GM12874 (cell line): ENCODE measurements at regions not wholly inside any gene's neighbourhood (a gene's known extent, or its start where the extent isn't known, plus 50 kb on each side); places are given as distances from the start of the nearest gene placed in this dataset.

ENCODE experiments used
- TF ChIP-seq, protein P1 (sequence below): IDR thresholded peaks from 2 replicates; pipeline ENCODE4 v1.5.1; 2011; ENCODE audit warnings: low read depth, mild to moderate bottlenecking, control low read depth, low read length, moderate library complexity; ENCODE audit not compliant: insufficient read depth

DNA sequence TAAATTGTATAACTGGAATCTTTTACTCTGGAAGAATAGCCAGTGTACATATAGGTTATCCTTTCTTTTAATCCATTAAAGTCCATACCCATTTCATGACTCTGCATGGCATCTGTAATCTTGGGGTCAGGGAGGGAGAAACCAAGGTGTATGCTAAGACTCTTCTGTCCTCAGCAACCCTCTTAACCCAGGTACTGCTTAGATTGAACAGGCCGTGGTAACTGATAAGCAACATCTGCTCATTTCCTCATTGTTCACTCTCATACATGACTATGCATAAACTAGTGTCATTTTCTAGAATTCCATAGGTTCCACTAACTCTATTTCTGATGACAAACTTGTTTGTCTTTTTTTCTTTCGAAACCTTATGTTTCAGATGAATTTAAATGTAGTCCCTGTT, 69.3 kb upstream of the IFNE start:
- TF ChIP-seq, protein P1, sequence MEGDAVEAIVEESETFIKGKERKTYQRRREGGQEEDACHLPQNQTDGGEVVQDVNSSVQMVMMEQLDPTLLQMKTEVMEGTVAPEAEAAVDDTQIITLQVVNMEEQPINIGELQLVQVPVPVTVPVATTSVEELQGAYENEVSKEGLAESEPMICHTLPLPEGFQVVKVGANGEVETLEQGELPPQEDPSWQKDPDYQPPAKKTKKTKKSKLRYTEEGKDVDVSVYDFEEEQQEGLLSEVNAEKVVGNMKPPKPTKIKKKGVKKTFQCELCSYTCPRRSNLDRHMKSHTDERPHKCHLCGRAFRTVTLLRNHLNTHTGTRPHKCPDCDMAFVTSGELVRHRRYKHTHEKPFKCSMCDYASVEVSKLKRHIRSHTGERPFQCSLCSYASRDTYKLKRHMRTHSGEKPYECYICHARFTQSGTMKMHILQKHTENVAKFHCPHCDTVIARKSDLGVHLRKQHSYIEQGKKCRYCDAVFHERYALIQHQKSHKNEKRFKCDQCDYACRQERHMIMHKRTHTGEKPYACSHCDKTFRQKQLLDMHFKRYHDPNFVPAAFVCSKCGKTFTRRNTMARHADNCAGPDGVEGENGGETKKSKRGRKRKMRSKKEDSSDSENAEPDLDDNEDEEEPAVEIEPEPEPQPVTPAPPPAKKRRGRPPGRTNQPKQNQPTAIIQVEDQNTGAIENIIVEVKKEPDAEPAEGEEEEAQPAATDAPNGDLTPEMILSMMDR = no peak

DNA sequence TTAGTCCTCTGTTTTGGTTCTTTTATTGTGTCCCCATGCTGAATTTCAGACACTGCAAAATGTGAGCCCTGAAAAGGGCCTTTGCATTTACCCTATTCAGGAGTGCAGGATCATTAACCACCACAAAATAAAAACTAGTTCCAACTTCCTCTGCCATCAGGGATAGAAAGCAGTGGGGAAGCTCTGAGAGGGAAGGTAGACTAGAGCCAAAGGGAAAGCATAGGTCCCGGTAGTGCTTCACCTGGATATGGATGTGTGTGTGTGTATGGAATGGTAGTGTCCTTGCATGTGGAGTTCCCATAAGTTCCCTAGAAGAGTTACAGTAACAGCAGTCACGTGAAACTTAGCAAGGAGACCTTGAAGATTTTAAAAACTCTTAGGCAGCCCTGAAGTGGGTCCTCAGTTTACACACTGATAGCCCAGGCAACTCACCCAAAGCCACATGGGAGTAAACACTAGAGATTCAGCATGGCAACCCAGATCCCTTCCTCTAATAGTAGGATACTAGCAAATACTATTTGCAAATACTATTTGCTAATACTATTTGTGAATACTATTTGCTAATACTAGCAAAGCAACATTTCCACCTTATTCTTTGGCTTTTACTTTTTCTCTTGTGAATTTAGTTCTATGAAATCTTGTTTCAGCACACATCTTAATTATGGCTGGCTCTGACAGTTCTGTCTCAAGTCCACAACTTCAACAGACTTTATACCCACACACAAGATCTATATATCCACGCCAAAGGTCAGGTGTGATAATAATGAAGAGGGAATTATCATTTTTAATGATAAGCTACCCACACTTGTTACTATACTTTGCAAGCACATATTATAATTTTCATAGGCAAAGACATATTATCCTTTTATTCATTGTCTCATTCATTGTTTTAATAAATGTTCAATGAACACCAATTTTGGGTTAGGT, 70.4 kb upstream of the IFNE start:
- TF ChIP-seq, protein P1 = no peak

DNA sequence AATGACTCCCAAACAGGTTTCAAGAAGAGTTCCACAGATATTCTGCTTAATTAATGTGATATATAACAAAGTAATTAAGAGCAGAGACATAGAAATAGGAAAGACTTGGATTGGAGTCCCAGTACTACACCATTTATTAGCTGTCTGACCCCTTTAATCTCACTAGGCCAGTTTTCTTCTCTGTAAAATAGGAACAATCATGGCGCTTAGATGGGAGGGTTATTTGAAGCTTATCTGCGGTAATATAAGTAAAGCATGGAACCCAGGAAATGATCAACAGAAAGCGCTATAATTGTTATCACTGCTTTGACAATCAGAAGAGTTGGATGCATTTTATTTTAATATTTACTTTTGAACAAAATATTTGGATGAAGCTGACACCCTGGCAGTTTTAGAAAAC, 71.3 kb upstream of the IFNE start:
- TF ChIP-seq, protein P1 = no peak

DNA sequence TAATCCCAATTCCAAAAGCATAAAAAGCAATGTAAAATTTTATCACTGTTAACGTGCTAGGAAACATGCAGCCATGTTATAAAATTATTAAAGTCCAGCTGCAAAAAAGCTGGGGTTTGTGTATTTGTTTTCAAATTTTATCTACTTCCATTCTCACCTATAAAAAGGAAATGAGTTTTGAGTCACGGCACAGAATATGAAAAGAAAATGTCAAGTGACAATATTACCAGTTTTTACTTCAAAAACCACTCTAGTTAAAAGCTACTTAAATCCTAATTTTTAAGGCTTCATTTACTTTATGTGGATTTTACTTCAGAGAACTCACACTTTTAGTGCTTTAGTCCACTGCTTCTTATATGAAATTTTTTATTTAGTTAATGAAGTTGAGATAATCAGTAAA, 72.7 kb upstream of the IFNE start:
- TF ChIP-seq, protein P1 = no peak

DNA sequence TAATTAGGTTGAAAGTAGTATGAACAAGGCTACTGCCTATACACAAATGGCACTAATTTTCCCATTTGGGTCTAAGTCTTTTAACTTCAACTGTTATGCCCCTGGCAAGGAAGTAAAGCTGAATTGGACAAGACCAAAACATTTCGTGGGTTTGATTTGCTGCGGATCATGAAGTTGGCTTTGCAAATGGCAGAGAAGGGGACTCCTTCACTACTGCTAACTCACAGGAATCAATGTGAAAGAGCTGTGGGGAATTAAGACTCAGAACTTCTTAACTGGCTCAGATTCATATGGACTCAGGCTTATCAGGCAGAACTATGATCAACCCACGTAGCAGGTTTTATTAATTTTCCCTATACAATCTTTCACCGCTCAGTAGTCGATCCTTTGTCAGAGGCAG, 73.8 kb upstream of the IFNE start:
- TF ChIP-seq, protein P1 = no peak

DNA sequence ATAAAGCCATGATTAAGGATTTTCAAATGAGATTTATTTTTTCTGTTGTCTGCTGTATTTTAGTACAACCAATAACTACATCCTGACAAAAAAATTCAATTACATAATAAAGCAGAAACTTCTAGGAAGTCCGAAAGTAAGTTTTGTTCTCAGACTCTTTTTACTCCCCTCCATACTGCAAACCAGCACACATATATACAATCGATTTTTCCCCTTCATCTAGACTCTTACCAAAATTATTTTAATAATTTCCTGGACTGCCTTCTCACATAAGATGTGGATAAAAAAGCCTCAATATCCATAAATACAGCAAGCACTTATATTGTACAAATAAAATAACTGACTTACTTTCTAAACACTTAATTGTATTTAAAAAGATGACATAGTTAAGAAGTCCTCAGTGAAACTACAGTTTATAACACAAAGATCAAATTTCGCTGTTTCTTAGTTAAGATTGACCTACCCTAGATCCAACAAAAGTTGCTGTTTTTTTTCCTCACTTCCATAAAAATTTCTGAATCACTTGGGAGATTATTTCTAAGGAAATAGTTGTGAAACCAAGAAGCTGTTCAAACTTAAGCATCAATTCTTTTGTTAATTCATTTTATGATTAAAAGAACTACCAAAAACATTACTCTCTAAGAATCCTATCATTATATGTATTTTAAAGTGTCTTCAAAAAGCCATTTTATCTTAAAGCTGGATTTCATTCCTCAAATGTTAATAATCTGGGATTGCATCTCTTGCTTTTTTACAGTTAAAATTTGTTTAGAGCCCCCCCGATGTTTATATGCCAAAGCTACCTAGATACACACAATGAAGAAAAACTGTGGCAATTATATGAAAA, 74.7 kb upstream of the IFNE start:
- TF ChIP-seq, protein P1 = no peak

DNA sequence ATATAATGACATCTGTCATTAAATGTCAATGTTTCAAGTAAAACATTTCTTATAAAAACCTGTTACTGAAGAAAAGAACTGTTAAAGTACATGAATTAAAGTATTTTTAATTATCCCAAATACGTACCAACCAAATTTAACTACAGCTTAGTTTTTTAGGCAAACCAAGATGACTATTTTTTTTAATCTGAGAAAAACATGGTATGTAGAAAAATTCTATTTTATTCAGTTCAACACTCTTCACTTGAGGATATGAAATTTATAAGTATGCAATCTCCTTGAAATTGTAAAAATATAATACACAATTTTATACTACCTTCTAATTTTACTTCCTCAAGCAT, 75.3 kb upstream of the IFNE start:
- TF ChIP-seq, protein P1 = no peak
